Dedifferentiated amniotic fluid mesenchymal stem cell (primary cell): ENCODE measurements at regions not wholly inside any gene's neighbourhood (a gene's known extent, or its start where the extent isn't known, plus 50 kb on each side); places are given as distances from the start of the nearest gene placed in this dataset.

ENCODE experiments used
- DNase-seq: peaks from one replicate; pipeline ENCODE4 v3.0.0-alpha.2; 2016; ENCODE audit errors: extremely low spot score

DNA sequence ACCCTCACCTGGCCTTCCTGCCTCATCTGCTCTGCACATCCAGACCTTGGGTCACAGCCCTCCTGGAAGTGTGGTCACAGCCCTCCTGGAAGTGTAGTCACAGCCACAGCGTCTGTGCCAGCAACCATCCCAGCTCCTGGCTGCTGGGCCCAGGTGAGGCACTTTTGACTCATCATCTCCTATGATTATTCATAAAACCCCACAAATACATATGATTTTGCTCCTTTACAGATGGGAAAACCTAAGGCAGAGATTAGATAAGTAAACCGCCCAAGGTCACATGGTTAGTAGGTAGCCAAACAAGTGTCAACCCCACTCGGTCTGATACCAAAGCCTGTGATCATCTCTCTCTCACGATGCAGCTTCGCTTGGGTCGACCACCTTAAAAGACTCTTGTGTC, 94.3 kb downstream of the PRLHR start:
- no peak for DNase-seq

DNA sequence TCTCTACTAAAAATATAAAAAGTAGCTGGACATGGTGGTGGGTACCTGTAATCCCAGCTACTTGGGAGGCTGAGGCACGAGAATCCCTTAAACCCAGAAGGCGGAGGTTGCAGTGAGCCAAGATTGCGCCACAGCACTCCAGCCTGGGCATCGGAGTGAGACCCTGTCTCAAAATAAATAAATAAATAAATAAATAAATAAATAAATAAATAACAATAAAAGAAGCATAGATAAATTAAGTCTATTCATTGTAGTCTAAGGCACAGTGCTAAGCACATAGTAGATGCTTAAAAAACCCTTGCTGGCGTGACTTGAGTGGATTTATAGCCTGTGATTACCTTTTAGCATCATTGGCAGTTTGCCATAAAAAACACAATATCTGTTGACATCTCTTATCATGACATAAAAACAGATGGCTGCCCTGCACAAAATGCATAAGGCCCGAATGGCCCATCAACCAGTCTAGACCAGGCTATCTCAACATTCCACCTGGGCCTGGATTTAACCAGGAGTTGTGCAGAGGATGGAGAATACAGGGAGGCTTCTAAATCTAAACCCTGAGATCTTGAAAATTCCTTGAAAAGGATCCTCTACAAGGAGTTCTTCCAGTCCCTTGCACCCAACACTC, 94.9 kb downstream of the PRLHR start:
- no peak for DNase-seq

DNA sequence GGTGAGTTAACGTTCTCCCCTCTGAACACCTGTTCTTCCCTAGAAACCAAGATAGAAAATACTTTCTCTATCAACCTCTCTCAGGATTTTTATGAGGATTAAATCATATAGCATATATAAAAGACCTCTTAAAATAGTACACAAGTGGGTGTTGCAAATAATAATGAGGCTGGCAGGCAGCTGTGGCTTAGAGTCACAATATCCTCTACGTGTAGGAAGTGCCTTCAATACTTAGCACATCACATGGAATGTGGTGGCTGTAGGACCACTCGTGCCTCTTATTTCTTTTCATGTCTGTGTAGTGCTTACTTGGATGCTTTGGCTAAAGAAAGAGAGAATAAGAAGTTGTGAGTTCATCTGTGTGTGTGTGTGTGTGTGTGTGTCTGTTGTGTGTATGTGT, 96.3 kb downstream of the PRLHR start:
- no peak for DNase-seq

DNA sequence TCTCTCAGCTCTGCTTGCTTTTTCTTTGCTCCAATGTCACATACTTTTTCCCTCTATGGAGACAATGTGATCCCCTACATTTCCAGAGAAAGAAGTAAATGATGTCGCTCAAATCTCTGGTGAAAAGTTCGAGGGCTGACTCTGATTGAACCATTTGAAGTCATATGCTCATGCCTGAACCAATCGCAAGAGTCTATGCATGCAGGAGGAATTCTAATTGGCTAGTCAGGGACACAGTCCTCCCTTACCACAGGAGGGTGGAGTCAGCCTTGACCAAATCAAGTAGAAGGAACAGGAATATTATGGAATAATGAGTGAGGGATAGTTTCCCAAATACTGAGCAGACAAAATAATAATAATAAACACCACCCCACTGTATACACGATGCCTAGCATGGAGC, 96.8 kb downstream of the PRLHR start:
- no peak for DNase-seq

DNA sequence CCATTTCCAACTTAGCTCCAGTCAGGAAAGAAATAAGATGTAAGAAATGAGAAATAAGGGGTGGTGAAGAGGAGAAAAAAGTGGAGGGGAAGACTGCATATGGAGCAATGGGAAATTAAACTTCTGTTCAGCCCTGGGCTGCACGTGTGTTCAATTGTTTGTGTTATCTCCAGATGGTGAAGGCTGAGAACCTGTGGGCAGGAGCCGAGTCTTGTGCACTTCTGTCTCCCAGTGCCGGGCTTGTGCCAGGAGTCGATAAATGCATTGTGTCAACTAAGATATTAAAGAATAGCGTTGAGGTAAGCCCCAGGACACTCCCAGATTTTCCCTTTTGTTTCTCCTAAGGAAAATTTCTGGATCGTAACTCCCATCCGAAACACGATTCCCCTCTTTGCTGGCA, 98.2 kb downstream of the PRLHR start:
- no peak for DNase-seq

DNA sequence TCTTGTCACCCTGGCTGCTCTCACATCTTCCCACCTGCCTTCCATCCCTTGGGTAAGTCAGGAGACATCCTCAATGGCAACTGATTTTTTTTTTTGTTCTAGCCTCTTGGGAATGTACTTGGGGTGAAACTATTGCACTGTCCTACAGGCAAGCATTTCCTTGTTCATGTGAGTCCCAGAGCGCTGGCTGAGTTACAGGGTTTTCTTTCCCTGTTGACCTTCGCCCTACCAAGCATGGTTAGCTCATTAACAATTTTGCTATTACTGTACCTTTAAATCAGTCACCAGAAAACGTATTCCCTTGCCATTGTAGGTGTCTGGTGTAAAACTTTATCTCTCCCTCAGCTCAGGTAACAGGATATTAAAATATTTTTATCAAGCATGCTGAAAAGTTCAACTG, 98.9 kb downstream of the PRLHR start:
- DNase-seq = no peak

DNA sequence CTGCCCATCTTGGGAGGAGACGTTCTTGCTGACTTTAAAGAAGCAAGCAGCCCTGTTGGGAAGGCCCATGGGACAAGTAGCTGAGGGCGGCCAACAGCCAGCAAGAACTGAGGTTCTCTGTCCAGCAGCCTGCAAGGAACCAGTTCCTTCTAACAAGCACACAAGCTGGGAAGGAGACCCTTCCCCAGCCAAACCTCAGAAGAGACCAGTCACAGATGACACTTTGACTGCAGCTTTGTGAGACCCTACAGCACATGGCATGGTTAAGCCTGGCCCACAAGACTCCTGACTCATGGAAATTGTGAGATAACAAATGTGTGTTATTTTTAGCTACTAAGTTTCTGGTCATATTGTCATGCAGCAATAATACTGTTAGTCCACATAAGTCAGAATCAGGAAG, 99.9 kb downstream of the PRLHR start:
- no peak for DNase-seq

DNA sequence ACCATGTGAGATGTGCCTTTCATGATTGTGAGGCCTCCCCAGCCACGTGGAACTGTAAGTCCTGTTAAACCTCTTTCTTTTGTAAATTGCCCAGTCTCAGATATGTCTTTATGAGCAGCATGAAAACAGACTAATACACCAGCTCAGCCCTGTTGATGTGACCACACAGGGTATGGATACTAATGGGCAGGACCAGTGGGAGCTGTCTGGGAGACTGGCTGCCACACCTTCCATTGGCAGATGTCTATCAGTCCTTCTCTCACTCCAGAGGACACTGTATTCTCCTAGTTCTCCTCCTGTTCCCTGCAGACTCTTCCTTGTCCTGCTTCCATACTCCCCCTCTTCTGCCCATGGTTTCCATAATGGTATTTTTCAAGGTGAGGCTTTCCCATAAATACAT, 104.4 kb downstream of the PRLHR start:
- no peak for DNase-seq

DNA sequence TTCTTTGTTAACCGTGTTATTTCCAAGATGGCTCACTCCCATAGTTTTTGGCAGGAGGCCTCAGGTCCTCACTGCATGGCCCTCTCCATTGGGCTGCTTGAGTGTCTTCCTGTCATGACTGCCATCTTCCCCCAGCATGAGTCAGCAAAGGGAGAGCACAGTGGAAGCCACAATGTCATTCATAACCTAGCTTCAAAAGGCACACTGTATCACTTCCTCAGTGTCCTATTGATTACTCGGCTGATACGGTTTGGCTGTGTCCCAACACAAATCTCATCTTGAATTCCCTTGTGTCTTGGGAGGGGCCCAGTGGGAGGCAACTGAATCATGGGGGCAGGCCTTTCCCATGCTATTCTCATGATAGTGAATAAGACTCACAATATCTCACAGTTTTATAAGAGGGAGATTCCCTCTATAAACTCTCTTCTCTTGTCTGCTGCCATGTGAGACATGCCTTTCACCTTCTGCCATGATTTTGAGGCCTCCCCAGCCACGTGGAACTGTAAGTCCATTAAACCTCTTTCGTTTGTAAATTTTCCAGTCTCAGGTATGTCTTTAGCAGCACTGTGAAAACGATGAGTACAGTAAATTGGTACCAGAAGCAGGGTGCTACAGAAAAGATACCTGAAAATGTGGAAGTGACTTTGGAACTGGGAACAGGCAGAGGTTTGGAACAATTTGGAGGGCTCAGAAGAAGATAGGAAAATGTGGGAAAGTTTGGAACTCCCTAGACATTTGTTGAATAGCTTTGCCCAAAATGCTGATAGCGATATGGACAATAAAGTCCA, 106.5 kb downstream of the PRLHR start:
- DNase-seq = no peak

DNA sequence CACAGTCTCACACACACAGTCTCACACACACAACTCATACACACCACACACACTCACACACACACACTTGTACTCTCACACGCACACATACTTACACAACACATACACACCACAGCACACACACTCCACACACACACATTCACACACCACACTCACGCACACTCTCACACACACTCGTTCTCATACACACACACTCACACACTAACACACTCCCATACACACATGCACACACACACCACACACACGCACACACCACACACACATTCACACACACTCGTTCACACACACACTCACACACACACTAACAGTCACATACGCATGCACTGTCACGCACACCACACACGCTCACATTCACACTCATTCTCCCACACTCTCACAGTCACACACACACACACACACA, 109.8 kb downstream of the PRLHR start:
- DNase-seq = no peak

DNA sequence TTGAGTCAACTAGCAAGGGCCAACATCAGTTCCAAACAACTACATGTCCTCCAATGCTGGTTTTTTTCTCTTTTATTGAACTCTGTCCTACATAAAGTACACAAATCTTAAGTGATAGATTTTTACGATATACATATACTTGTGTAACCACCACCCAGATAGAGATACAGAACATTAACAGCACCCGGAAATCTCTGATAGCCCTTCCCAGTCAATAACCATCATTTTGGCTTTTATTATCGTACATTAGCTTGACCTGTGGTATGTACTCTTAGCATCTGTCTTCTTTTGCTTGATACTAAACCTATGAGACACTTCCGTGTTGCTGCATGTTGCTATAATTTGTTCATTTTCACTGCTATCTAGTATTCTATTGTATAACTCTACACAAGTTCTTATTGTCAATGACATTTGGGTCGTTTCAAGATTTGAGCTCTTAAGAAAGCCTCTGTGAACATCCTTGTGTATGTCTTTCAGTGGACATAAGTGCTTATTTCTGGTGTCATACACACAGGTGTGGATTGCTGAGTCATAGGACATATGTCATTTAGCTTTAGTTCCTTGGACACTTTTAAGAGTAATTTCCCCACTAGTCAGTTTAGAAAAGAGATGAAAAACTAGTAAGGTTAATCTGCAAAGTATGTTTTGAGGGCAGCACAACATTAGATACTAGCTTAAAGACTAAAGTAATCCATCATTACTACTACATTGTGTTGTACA, 111.1 kb downstream of the PRLHR start:
- no peak for DNase-seq

DNA sequence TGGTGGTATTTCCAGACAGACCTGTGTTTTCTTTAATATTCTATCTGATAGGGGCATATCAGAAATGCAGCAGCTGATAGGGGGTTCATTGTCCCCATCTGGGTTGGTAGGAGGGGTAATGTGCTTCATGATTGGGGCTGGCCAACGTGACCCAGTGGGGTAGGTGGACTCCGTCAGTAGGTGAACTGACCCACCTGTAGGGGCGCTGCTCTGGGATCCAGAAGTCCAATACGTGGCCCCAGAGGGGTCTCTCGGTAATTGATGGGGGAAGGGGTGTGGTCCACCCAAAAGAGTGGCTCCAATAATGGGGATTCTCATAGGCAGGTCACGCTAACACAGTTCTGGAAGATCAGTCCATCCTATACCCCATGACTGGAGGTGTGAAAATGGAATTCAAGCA, 112.0 kb downstream of the PRLHR start:
- DNase-seq = no peak

DNA sequence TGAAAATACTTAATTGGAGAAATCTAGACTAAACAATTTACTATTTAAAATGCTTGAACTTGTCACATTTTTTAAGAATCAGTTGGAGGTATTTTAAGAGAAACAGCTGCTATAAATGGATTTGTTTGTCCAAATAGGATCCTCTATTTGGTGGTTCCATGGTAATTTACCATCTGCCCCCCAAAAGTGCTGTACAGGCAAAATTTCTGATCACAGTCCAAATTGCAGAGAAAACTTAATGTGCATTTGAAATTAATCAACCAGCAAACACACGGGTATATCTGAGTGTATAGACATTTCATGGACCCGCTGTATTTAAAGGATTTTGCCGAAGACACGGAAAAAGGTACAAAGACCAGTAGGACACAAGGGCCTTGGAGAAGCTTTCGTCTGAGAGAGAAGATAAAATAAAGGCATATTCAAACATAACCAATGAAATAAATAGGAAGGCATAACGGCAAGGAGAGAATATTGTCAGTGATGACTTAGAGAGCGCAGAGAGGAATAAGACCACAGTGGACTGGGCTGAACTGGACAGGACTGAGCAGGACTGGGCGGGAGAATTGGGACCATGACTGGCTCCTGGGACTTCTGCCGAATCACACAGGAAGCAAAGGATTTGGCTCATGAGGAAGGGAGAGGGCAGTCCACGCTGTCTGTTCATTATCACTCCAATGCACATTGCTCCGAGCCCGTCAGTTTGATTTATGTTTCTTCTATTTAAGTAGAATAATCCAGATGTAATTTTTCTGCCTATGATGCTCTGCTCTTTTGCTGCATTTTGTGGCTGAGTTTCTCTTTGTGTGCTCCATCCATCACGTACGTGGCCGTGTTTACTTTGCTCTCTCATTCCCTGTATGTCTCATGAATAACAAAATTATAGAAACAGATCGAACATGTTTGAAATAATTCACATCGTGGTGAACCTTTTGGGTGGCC, 112.8 kb downstream of the PRLHR start:
- no peak for DNase-seq

DNA sequence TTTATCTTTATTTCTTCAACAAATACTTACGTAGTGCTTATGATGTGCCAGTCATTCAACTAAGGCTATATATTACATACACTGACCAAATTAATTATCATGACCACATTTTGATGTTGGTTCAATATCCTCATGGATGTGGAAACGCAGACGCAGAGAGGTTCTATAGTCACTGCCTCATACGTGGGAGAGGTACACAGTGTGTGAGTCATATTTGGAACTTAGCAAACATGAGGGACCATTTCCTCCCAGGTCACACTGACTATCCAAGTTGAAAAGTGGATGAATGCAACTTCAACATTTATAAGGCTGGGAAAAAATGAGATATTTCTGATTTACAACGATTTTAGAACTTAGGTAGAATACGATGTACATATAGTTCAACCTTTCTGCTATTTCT, 113.6 kb downstream of the PRLHR start:
- no peak for DNase-seq

DNA sequence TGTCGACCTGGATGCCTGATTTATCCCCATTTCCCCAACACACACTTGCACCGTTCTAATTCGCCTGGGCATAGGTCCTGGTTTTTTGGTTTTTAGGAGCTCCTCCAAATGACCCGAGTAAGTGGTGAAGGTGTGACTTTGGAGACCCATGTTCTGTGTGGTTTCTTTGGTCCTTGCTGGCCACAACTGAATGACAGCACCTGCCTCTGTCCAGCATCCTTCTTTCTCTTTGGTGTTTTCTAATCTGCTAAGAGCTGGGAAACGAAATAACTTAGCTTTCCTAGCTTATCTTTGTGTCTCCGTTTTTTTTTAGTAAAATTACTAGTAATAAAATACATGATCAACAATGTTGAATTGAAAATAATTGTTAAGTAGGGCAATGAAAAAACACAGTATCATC, 120.2 kb downstream of the PRLHR start:
- DNase-seq = no peak

DNA sequence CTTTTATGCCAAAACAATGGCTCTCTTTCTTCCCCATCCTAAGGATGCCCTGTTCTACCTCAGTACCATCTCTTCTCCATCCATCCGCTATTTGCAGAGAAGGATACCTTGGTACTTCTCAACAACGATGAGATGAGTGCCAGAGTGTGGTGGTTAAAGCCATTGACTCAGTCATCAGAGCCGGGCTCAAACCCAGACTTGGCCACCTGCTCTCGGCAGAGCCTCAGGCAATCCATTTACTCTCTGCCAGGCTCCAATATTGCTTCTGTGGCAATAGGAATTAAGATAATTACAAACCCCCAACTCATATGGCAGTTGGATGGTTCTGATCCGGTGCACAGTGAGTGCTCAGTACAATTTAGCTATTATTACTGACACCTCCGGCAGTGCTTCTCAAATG, 121.3 kb downstream of the PRLHR start:
- DNase-seq = no peak

DNA sequence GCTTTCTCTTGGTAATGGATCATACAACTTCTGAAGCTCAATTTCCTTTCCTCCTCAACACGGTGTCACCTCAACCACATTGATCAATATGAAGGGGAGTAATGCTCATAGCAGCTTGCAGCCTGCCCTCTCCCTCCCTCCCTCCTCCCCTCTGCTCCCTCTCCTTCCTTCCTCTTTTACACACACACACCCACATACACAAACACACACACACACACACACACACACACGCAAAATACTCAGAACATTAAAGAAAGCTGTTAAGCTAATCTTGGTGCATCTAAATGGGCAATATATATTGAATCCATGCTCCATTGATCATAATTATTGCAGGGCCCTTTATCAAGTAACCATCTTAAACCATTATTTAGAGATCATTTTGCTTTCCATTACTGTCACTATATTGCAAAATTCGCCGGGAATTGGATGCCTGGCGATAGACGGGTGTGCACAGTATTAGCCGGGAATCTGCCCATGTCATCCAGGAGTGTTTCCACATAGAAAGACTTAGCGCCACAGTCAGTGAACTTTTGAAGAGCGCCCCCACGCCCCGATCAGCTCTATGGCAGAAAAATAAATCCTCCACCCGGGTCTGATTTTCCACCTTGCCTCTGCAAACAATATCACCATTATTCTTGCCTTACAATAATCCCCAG, 122.0 kb downstream of the PRLHR start:
- DNase-seq = no peak

DNA sequence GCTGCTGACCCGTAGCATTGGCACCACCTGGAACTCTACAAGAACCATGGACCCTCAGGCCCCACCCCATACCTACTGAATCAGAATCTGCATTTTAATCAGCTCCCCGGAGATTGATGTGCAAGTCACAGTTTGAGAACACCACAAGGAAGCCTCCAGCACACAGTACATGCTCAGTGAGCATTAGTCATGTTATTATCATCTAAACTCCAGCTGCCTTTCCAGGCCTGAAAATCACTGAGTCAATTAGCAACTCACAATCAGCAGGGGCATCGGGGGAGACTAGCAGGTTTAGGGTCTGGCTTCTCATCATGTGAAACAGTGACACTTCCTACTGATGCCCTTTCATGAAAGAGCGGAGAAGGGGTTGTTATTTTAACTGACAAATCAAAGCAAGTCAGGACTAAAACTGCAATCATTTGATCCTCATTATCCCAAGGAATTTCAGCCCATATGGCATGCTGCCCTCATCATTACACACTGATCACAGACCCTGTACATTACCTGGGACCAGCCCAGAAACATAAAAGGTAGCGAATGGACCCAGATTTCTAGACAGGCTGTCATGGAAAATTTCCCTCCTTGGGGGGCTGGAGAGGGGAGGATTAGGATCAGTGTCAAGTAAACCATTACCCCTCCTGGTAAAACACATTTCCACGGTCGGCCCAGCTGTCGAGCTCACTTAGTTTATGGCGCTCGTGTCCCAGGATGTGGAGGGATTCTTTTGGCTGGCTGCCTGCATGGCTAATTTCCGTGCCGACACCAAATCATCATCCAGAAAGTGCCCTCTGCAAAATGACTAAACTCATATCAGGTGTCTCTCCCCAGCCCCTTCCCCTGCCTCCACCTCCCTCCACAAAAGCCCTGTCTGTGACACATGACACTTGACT, 122.8 kb downstream of the PRLHR start:
- no peak for DNase-seq

DNA sequence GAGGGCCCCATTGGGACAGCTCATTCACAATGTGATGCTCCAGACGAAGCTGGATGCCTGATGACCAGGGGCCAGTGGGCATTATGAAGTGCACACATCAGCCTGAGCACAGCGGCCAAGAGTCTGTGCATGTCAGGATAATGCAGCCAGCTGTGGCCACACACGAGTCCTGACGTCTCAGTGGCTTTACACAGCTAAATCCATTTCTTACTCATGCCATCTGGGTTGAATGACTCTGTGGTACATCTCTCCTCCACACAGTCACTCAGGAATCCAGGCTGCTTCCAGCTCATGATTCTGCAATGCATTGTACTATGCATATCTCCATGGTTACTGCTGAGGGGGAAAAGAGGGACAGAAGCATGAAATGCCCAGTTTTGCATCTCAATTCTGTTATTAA, 123.6 kb downstream of the PRLHR start:
- DNase-seq = no peak

DNA sequence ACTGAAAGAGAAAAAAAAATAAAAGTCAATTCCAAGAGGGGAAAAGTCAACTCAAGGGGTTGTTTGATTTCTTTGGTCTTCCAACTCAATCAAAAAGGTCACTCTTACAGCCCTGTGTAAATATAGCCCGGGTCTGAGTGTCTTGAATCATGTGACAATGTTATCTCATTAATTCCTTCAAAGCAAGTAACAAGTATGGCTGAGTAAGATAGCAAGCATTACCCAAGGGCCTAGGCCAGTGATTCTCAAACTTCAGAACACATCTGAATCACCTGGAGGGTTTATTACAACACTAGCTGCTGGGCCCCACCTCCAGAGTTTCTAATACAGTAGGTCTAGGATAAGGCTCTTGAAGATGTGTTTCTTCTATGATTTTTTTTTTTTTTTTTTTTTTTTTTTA, 125.0 kb downstream of the PRLHR start:
- no peak for DNase-seq
